K562 (cell line): ENCODE measurements at regions not wholly inside any gene's neighbourhood (a gene's known extent, or its start where the extent isn't known, plus 50 kb on each side); places are given as distances from the start of the nearest gene placed in this dataset.

Experiments used
- ATAC-seq: fragments of 200-7000 bp; cut with Tn5 transposase; 3 replicates; pipeline ENCODE4 v1.9.1; 2020; ENCODE audit warnings: moderate library complexity
- BruUV-seq: library from RNA; stranded (reverse); fragments of 400-500 nt; replicated peaks from 2 replicates; lab custom pipeline; 2021; lab: Mats Ljungman, UMichigan
- CTCF ChIA-PET: fragments of 300-600 bp; formaldehyde crosslinking; extraction: SDS; loops from one replicate; lab custom pipeline; 2021; ENCODE audit warnings: low intra/inter-chr PET ratio; lab: Yijun Ruan, JAX
- POLR2A ChIA-PET: fragments of 300-600, 350-650 bp; sonication (Branson Sonifier 250); formaldehyde crosslinking; extraction: SDS; loops from one replicate; lab custom pipeline; 2021; ENCODE audit warnings: antibody characterized with exemption, inconsistent platforms; lab: Yijun Ruan, JAX
- DNase-seq, 4 experiments: peaks; one replicate each; pipeline versions ENCODE4 v3.0.0 to v3.0.0-alpha.2; 2011 to 2018; ENCODE audit warnings: low spot score in 3 of 4, mixed read lengths in 3 of 4; ENCODE audit errors: extremely low read depth in 1 of 4
- FAIRE-seq: peaks from 2 replicates; lab custom pipeline; 2011; peaks lifted over from hg19 to GRCh38; lab: Jason Lieb, UNC
- H2AFZ ChIP-seq: 2 replicates; pipeline ENCODE4 v1.6.0; 2011; ENCODE audit warnings: low read depth, low read length, control low read depth, inconsistent platforms
- H3K27ac ChIP-seq: fragments of 200-600 bp; 3 replicates; pipeline ENCODE4 v1.8.0; 2011; ENCODE audit warnings: low read depth, mild to moderate bottlenecking, control low read depth, inconsistent platforms, low read length, moderate library complexity, mixed read lengths; ENCODE audit errors: extremely low read depth
- H3K27me3 ChIP-seq, 2 experiments: fragments of 300-600 bp in 1 of 2; 2 replicates in 1 of 2; 3 replicates in 1 of 2; pipeline versions ENCODE4 v1.6.0 to v1.8.0; 2011; ENCODE audit warnings: inconsistent platforms in 2 of 2, low read length in 2 of 2, mild to moderate bottlenecking in 1 of 2, mixed read lengths in 1 of 2, moderate library complexity in 1 of 2; ENCODE audit not compliant: control insufficient read depth in 2 of 2, insufficient read depth in 2 of 2
- H3K36me3 ChIP-seq: fragments of 300-600 bp; 3 replicates; pipeline ENCODE4 v1.8.0; 2011; ENCODE audit warnings: mild to moderate bottlenecking, low read length, inconsistent platforms; ENCODE audit not compliant: control insufficient read depth, insufficient read depth
- H3K4me1 ChIP-seq, 2 experiments: fragments of 200-600 bp in 1 of 2; replicated peaks in 1 of 2; 2 replicates in 1 of 2; 3 replicates in 1 of 2; pipeline versions ENCODE4 v1.5.1 to v1.8.0; 2011; ENCODE audit warnings: inconsistent platforms in 2 of 2, low read length in 2 of 2, mild to moderate bottlenecking in 1 of 2, mixed read lengths in 1 of 2, moderate library complexity in 1 of 2; ENCODE audit not compliant: control insufficient read depth in 2 of 2, insufficient read depth in 2 of 2
- H3K4me2 ChIP-seq: 2 replicates; pipeline ENCODE4 v1.6.1; 2011; ENCODE audit warnings: low read length, control low read depth, inconsistent platforms, mixed read lengths; ENCODE audit not compliant: insufficient read depth
- H3K4me3 ChIP-seq: fragments of 200-600 bp; sonication (generic), shearing (Covaris generic); 2 replicates; pipeline ENCODE4 v1.5.1; 2016; ENCODE audit warnings: control low read depth, inconsistent platforms
- H3K79me2 ChIP-seq: fragments of 200-600 bp; 3 replicates; pipeline ENCODE4 v1.8.0; 2011; ENCODE audit warnings: low read length, inconsistent platforms; ENCODE audit not compliant: control insufficient read depth, insufficient read depth
- H3K9ac ChIP-seq, 2 experiments: 2 replicates each; pipeline versions ENCODE4 v1.6.0 to v1.6.1; 2011; ENCODE audit warnings: low read depth in 2 of 2, low read length in 2 of 2, control low read depth in 1 of 2, inconsistent platforms in 1 of 2, mild to moderate bottlenecking in 1 of 2, mixed read lengths in 1 of 2; ENCODE audit not compliant: insufficient read depth in 1 of 2
- H3K9me1 ChIP-seq: one replicate; pipeline ENCODE4 v1.6.0; 2011; ENCODE audit warnings: inconsistent platforms, mild to moderate bottlenecking, low read length, moderate library complexity; ENCODE audit not compliant: control insufficient read depth, insufficient read depth
- H3K9me3 ChIP-seq: replicated peaks from 2 replicates; pipeline ENCODE4 v1.5.1; 2011; ENCODE audit warnings: low read depth, low read length, inconsistent platforms; ENCODE audit not compliant: control insufficient read depth, insufficient read depth
- H4K20me1 ChIP-seq: replicated peaks from 2 replicates; pipeline ENCODE4 v1.6.1; 2011; ENCODE audit warnings: low read length, inconsistent platforms, mixed read lengths; ENCODE audit not compliant: control insufficient read depth, insufficient read depth
- BDP1 ChIP-seq: IDR thresholded peaks from 3 replicates; pipeline ENCODE4 v1.6.1; 2011; ENCODE audit not compliant: insufficient read length, insufficient read depth
- CHD4 ChIP-seq: fragments of 200-600 bp; sonication (generic); IDR thresholded peaks from 3 replicates; pipeline ENCODE4 v1.6.1; 2012; ENCODE audit warnings: low read depth, mild to moderate bottlenecking, mixed read lengths, low read length, inconsistent platforms; ENCODE audit not compliant: insufficient read depth, insufficient replicate concordance, poor library complexity, severe bottlenecking
- HNRNPK ChIP-seq: fragments of 200-400 bp; formaldehyde crosslinking; IDR thresholded peaks from one replicate; pipeline ENCODE4 v1.6.1; 2018; ENCODE audit warnings: mild to moderate bottlenecking, low read depth, low read length; ENCODE audit not compliant: poor library complexity, severe bottlenecking
- IFI16 ChIP-seq: fragments of 250-450 bp; sonication (Bioruptor Pico); IDR thresholded peaks from 2 replicates; pipeline ENCODE4 v2.1.2; 2022; ENCODE audit warnings: mild to moderate bottlenecking, inconsistent platforms
- MBD1 ChIP-seq: fragments of 250-450 bp; sonication (Bioruptor Pico); IDR thresholded peaks from 2 replicates; pipeline ENCODE4 v1.8.0; 2022; ENCODE audit warnings: inconsistent platforms
- MTA1 ChIP-seq: fragments of 450-650 bp; IDR thresholded peaks from 2 replicates; pipeline ENCODE4 v1.6.1; 2017; ENCODE audit warnings: borderline replicate concordance
- MYBL2 ChIP-seq, 2 experiments: fragments of 450-650 bp in 1 of 2; sonication (generic) in 1 of 2; formaldehyde crosslinking in 1 of 2; IDR thresholded peaks; 2 replicates each; pipeline versions ENCODE4 v1.6.1 to v1.8.1; 2017 to 2022; ENCODE audit warnings: borderline replicate concordance in 1 of 2, inconsistent platforms in 1 of 2, low read depth in 1 of 2, mild to moderate bottlenecking in 1 of 2, missing genetic modification reagents in 1 of 2, moderate library complexity in 1 of 2
- USF2 ChIP-seq: sonication (generic); formaldehyde crosslinking; IDR thresholded peaks from 2 replicates; pipeline ENCODE4 v1.5.0; 2020; ENCODE audit warnings: missing genetic modification reagents
- ZNF41 ChIP-seq: fragments of 250-450 bp; sonication (Bioruptor Pico); conservative IDR thresholded peaks from 2 replicates; pipeline ENCODE4 v1.4.0; 2020; ENCODE audit warnings: mild to moderate bottlenecking
- ZNF507 ChIP-seq: conservative IDR thresholded peaks from 2 replicates; pipeline ENCODE4 v1.6.1; 2017; ENCODE audit warnings: missing genetic modification characterization, missing compliant biosample characterization
- ZNF830 ChIP-seq: fragments of 250-450 bp; sonication (Bioruptor Pico); IDR thresholded peaks from 2 replicates; pipeline ENCODE4 v1.5.0; 2021; ENCODE audit warnings: mild to moderate bottlenecking
- ZSCAN29 ChIP-seq: fragments of 450-650 bp; IDR thresholded peaks from 2 replicates; pipeline ENCODE4 v1.6.1; 2017
- WGBS: fragments of 100-300 bp; shearing (Covaris generic); methylation state at CpG from one replicate; pipeline ENCODE4 v1.1.6; 2016; ENCODE audit warnings: low coverage, mixed read lengths; ENCODE audit not compliant: insufficient coverage; ENCODE audit errors: missing lambda C conversion rate; 5-methylcytosine and 5-hydroxymethylcytosine counted together
- in situ Hi-C: fragments of 300-500 bp; cut with MboI; formaldehyde crosslinking; loops from 4 replicates; pipeline ENCODE4 v1.15.0; 2018; ENCODE audit warnings: inconsistent platforms, mixed read lengths
- intact Hi-C: fragments of 100-400 bp; cut with micrococcal nuclease; formaldehyde crosslinking; loops from 2 replicates; pipeline ENCODE4 v1.14.2; 2022
- TF ChIP-seq, protein P1 (sequence below): fragments of 450-650 bp; formaldehyde crosslinking; conservative IDR thresholded peaks from 2 replicates; pipeline ENCODE4 v1.4.0; 2022; ENCODE audit warnings: mild to moderate bottlenecking, missing genetic modification characterization

DNA sequence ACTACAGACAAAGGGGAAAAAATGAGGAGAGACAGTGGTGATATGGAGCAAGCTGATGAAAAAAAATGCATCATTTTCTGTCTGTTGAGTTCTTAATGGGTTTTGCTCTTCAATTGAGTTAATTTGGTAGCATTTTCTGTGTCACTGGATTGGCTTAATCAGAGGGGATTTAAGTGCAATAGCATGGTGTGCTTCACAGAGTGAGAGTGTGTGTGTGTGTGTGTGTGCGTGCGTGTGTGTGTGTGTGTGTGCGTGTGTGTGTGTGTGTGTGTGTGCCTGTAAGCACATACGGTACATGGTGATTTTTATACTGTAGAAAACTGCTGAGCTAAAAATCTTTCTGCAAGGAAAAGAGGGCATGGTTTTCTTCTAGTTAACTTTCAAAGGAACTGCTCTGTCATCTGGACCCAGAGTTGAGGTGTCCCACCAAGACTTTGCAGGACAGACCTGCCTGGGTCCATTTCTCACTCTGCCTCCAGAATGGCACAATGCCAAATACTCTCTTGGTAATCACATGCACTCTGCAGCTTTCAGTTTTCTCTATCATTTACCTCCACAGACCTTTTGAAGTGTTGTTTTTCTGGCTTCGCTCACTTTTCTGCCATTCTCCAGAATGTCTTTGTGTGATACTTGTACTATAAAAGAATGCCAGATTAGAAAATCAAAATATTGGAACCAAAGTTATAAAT, 952.6 kb upstream of the SOX9 start:
- in situ Hi-C loops (no loop called here), intact Hi-C loops (no loop called here)
- no peak overlapping the region for H3K27ac ChIP-seq
- no peak overlapping the region for H3K4me2 ChIP-seq
- no peaks in the 10 kb centered on the region for H3K9me1 ChIP-seq
- POLR2A ChIA-PET, result no interaction called here
- no peak for FAIRE-seq
- no peak for DNase-seq
- H3K4me1 ChIP-seq, result no peaks in the 10 kb centered on the region
- H3K9ac ChIP-seq, result no peak overlapping the region
- no TSS peak for BruUV-seq
- H4K20me1 ChIP-seq, result no peaks in the 10 kb centered on the region
- H2AFZ ChIP-seq, result no peak overlapping the region
- no peak for ATAC-seq
- WGBS, result 6% methylated on average over 4 of the region's 5 CpGs
- TF ChIP-seq MTA1 (no peak), IFI16 (CRISPR knock-in tag) (no peak), ZNF507 (tag) (no peak), BDP1 (no peak)
- TF ChIP-seq, protein P1, sequence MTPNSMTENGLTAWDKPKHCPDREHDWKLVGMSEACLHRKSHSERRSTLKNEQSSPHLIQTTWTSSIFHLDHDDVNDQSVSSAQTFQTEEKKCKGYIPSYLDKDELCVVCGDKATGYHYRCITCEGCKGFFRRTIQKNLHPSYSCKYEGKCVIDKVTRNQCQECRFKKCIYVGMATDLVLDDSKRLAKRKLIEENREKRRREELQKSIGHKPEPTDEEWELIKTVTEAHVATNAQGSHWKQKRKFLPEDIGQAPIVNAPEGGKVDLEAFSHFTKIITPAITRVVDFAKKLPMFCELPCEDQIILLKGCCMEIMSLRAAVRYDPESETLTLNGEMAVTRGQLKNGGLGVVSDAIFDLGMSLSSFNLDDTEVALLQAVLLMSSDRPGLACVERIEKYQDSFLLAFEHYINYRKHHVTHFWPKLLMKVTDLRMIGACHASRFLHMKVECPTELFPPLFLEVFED (CRISPR knock-in tag), result no peak
- H3K79me2 ChIP-seq, result no peaks in the 10 kb centered on the region
- H3K27me3 ChIP-seq, result no peaks in the 10 kb centered on the region
- H3K4me3 ChIP-seq, result no peak overlapping the region
- no peaks in the 10 kb centered on the region for H3K9me3 ChIP-seq
- CTCF ChIA-PET, result no interaction called here
- no peaks in the 10 kb centered on the region for H3K36me3 ChIP-seq

DNA sequence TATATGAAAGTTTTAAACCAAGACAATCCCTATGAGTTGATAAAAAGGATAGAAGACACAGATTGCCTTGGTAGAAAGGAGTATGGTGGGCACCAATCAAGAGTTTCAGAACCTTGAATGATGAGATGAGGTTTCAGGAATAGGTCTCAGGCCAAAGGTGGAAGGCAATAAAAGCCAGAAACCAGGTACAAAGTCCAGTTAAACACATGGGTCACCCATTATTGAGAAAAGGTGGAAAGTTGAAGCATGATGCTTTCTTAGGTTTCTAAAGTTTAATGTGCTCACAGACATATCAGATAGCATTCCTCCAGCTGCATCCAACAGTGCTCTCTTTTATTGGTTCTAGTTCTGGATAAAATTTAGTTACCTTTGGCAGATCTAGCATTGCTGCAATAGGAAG, 950.8 kb upstream of the SOX9 start:
- no peak for ATAC-seq
- in situ Hi-C loops (no loop called here), intact Hi-C loops (no loop called here)
- Histone ChIP-seq H3K9me3 (no peaks in the 10 kb centered on the region), H3K4me3 (no peak overlapping the region), H3K4me1 (no peaks in the 10 kb centered on the region), H3K27me3 (no peaks in the 10 kb centered on the region), H3K9ac (no peak overlapping the region), H3K27ac (no peak overlapping the region), H2AFZ (no peak overlapping the region), H3K36me3 (no peaks in the 10 kb centered on the region), H3K79me2 (no peaks in the 10 kb centered on the region), H4K20me1 (no peaks in the 10 kb centered on the region), H3K4me2 (no peak overlapping the region), H3K9me1 (no peaks in the 10 kb centered on the region)
- DNase-seq, result no peak
- BruUV-seq, result no TSS peak
- CTCF ChIA-PET, result no interaction called here
- POLR2A ChIA-PET, result no interaction called here
- TF ChIP-seq CHD4 (no peak), MBD1 (CRISPR knock-in tag) (no peak), USF2 (CRISPR knock-in tag) (no peak), HNRNPK (no peak), ZNF41 (CRISPR knock-in tag) (no peak), ZSCAN29 (no peak), MYBL2 (IDR thresholded peaks at IDR 0.05; ENCODE audit: low read depth) (no peak), MYBL2 (CRISPR knock-in tag; IDR thresholded peaks at IDR 0.05; ENCODE audit: borderline replicate concordance) (no peak), ZNF830 (no peak)
- FAIRE-seq, result no peak
